ENCODE measurements at regions not wholly inside any gene's neighbourhood (a gene's known extent, or its start where the extent isn't known, plus 50 kb on each side); places are given as distances from the start of the nearest gene placed in this dataset.

DNA sequence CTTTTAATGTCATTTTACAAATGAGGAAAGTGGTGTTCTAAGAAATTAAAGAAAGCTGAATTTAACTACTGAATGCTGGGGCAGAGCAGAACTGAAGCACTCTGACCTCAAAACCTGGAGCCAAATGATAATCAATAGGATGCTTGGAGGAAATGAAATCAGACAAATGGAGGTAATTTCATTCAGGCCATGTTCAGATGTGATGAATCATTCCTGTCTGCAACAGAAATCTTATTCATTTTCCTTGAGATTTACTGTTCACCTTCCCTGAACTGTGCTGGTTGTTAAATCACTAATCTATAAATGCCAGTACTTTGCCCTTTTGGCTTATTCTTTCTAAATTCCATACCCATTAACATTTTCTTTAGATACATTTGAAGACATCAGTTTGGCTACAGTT, 85.6 kb upstream of the SNX7 start:
- Histone ChIP-seq H3K4me1 (ENCODE audit: control insufficient read depth in 1 of 2, low read depth in 2 of 2) (no peaks in the 10 kb centered on the region), H3K9me3 (no peaks in the 10 kb centered on the region), H3K27me3 (replicated peaks; ENCODE audit: insufficient read depth) (no peaks in the 10 kb centered on the region), H3K4me3 (no peak overlapping the region), H3K27ac (no peak overlapping the region), H3K36me3 (no peaks in the 10 kb centered on the region)
- DNase-seq (ENCODE audit: low spot score) (no peak), ATAC-seq (ENCODE audit: insufficient number of reproducible peaks, low FRiP score, low read depth) (no peak)
- TF ChIP-seq, protein P1, sequence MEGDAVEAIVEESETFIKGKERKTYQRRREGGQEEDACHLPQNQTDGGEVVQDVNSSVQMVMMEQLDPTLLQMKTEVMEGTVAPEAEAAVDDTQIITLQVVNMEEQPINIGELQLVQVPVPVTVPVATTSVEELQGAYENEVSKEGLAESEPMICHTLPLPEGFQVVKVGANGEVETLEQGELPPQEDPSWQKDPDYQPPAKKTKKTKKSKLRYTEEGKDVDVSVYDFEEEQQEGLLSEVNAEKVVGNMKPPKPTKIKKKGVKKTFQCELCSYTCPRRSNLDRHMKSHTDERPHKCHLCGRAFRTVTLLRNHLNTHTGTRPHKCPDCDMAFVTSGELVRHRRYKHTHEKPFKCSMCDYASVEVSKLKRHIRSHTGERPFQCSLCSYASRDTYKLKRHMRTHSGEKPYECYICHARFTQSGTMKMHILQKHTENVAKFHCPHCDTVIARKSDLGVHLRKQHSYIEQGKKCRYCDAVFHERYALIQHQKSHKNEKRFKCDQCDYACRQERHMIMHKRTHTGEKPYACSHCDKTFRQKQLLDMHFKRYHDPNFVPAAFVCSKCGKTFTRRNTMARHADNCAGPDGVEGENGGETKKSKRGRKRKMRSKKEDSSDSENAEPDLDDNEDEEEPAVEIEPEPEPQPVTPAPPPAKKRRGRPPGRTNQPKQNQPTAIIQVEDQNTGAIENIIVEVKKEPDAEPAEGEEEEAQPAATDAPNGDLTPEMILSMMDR (IDR thresholded peaks at IDR 0.05): no peak

DNA sequence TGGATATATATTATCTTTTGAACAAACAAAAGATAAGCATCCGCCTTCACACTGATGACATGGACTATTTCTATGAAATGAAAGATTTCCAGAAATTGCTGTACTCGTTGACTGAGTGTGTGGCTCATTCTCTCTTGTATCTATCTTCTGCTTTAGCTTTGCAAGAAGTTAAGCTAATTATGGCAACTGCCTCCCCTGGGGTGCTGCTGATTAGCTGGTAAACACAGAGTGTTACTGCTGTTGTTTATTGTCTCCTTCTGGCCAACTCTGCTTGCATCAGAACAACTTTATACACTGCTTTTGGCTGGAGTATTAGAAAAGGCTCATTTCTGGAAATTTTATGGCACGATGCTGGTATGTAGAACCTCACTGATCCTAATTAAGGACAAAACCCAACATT, 95.6 kb upstream of the SNX7 start:
- TF ChIP-seq, protein P1 (IDR thresholded peaks at IDR 0.05): no peak
- Histone ChIP-seq H3K36me3 (no peaks in the 10 kb centered on the region), H3K9me3 (no peaks in the 10 kb centered on the region), H3K27ac (no peak overlapping the region), H3K27me3 (replicated peaks; ENCODE audit: insufficient read depth) (no peaks in the 10 kb centered on the region), H3K4me3 (no peak overlapping the region), H3K4me1 (ENCODE audit: control insufficient read depth in 1 of 2, low read depth in 2 of 2) (no peaks in the 10 kb centered on the region)
- no peak for DNase-seq (ENCODE audit: low spot score)
- no peak for ATAC-seq (ENCODE audit: insufficient number of reproducible peaks, low FRiP score, low read depth)

DNA sequence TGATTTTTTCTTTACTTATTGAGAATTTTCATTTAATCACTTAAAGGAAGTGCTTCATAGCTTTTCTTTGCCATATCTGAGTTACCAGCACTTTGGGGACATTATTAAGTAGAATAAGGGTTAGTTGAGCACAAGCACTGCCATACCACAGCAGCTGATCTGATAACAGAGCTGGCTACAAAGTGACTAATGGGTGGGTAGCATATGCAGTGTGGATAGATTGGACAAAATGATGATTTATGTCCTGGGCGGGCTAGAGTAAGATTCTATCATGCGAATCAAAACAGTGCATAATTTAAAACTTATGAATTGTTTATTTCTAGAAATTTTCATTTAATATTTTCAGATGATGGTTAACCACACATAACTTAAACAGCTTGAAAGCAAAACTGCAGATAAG, 102.2 kb upstream of the SNX7 start:
- Histone ChIP-seq H3K27ac (no peak overlapping the region), H3K36me3 (no peaks in the 10 kb centered on the region), H3K4me3 (no peak overlapping the region), H3K4me1 (ENCODE audit: control insufficient read depth in 1 of 2, low read depth in 2 of 2) (no peaks in the 10 kb centered on the region), H3K9me3 (no peaks in the 10 kb centered on the region), H3K27me3 (replicated peaks; ENCODE audit: insufficient read depth) (no peaks in the 10 kb centered on the region)
- DNase-seq (ENCODE audit: low spot score) (no peak), ATAC-seq (ENCODE audit: insufficient number of reproducible peaks, low FRiP score, low read depth) (no peak)
- TF ChIP-seq, protein P1 (IDR thresholded peaks at IDR 0.05): no peak

DNA sequence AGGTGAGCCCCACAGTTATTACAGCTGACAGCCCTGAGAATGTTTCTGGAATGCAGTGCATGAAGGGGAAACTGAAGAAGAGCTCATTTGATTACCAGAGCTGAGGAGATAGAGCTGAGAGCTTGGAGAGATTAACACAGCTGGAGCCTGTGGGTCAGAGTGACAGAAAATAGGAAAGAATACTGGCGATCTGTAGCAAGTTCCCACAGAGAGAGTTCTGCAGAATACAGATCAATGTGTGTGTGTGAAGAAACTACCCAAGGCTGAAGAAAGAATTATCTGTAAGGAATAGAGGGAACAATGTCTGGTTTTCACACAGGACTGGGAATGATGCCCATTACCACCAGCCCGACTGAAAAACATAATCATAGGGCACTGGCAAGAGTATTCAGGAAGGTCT, 103.6 kb upstream of the SNX7 start:
- no peak overlapping the region for H3K4me3 ChIP-seq
- ATAC-seq (ENCODE audit: insufficient number of reproducible peaks, low FRiP score, low read depth) (no peak), DNase-seq (ENCODE audit: low spot score) (no peak)
- H3K9me3 ChIP-seq: no peaks in the 10 kb centered on the region
- no peaks in the 10 kb centered on the region for H3K36me3 ChIP-seq
- H3K4me1 ChIP-seq (ENCODE audit: control insufficient read depth in 1 of 2, low read depth in 2 of 2): no peaks in the 10 kb centered on the region
- no peaks in the 10 kb centered on the region for H3K27me3 ChIP-seq (replicated peaks; ENCODE audit: insufficient read depth)
- TF ChIP-seq, protein P1 (IDR thresholded peaks at IDR 0.05): no peak
- no peak overlapping the region for H3K27ac ChIP-seq

DNA sequence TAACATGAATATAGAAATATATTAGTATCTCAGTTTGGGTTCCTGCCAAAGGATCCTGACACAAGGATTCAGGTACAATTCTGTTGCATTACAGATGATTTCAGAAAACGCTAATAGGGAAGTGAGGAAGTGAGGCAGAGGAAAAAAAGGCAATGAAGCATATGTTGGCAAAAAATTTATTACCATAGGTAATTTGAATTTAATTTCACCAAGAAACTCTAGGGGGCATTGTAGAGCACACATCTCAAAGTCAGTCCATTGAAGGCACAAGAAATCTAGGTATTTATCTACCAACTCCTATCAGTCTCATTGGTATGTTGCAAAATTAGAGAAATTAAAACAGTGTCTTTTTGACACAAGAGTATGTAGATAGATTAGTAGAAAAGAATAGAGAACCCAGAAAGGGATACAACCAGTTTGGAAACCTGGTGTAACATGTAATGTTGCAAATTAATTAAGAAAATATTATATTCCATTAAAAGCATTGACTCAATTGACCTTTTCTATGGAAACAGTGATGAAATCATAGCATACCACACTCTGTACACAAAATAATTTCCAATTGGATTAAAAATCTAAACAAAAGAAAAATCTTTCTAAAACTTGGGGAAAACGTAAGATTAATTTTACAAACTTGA, 104.9 kb upstream of the SNX7 start:
- Histone ChIP-seq H3K36me3 (no peaks in the 10 kb centered on the region), H3K9me3 (no peaks in the 10 kb centered on the region), H3K27ac (no peak overlapping the region), H3K4me3 (no peak overlapping the region), H3K27me3 (replicated peaks; ENCODE audit: insufficient read depth) (no peaks in the 10 kb centered on the region), H3K4me1 (ENCODE audit: control insufficient read depth in 1 of 2, low read depth in 2 of 2) (no peaks in the 10 kb centered on the region)
- TF ChIP-seq, protein P1 (IDR thresholded peaks at IDR 0.05): no peak
- ATAC-seq (ENCODE audit: insufficient number of reproducible peaks, low FRiP score, low read depth) (no peak), DNase-seq (ENCODE audit: low spot score) (no peak)

All from thoracic aorta (tissue), 2 donors.